ENCODE measurements at regions not wholly inside any gene's neighbourhood (a gene's known extent, or its start where the extent isn't known, plus 50 kb on each side); places are given as distances from the start of the nearest gene placed in this dataset.

GRCh38 chr9:710951-711745 lies 130.3 kb upstream of the DMRT1 start:
- no peak for TF ChIP-seq EZH2phosphoT487 (IDR thresholded peaks at IDR 0.05; ENCODE audit: borderline replicate concordance)
- no peak for TF ChIP-seq CTCF (conservative IDR thresholded peaks at IDR 0.05; ENCODE audit: low read length)
